Lower leg skin (tissue), 4 donors: ENCODE measurements at regions not wholly inside any gene's neighbourhood (a gene's known extent, or its start where the extent isn't known, plus 50 kb on each side); places are given as distances from the start of the nearest gene placed in this dataset.
"Not testable (repeated sequence)": the region's sequence is repeated elsewhere in the genome, so short reads cannot be mapped to it uniquely, and the experiment has no call there.

Source experiments
- DNase-seq, 2 donors: peaks; one replicate each; pipeline ENCODE4 v3.0.0-alpha.2; 2019; ENCODE audit warnings: low spot score in 2 of 2
- H3K4me3 ChIP-seq: fragments of 200-600 bp; sonication (generic); 2 replicates; pipeline ENCODE4 v1.5.1; 2017; ENCODE audit warnings: mild to moderate bottlenecking, low read depth; ENCODE audit not compliant: poor library complexity, severe bottlenecking
- CTCF ChIP-seq, 3 donors: fragments of 450-650 bp; IDR thresholded peaks; one replicate each; pipeline ENCODE4 v1.5.1; 2016; ENCODE audit warnings: antibody characterized with exemption in 3 of 3, mild to moderate bottlenecking in 3 of 3, moderate library complexity in 2 of 3
- POLR2A ChIP-seq, 2 donors: fragments of 450-650 bp; IDR thresholded peaks; one replicate each; pipeline ENCODE4 v1.6.1; 2016 to 2017; ENCODE audit warnings: antibody characterized with exemption in 2 of 2, mild to moderate bottlenecking in 1 of 2, moderate library complexity in 1 of 2
- WGBS, 2 donors: methylation state at CpG; one replicate each; pipeline ENCODE4 v1.1.5; 2018; 5-methylcytosine and 5-hydroxymethylcytosine counted together
- intact Hi-C: fragments of 100-400 bp; cut with DNase I; formaldehyde crosslinking; loops from one replicate; pipeline ENCODE4 v1.15.0; 2023; ENCODE audit warnings: low total_unique reads

GRCh38 chr13:28607187-28607955, 51.6 kb upstream of the POMP start:
- intact Hi-C loops: no loop called here
- no peak for TF ChIP-seq CTCF (IDR thresholded peaks at IDR 0.05)
- no peak for TF ChIP-seq POLR2A (IDR thresholded peaks at IDR 0.05)
- no peak for DNase-seq
- 89 to 93% methylated on average over 8 of the region's 8 CpGs for WGBS, 2 donors
- no peak overlapping the region for H3K4me3 ChIP-seq

GRCh38 chr13:28606466-28606865, 52.5 kb upstream of the POMP start:
- 89 to 90% methylated on average over 5 of the region's 5 CpGs for WGBS, 2 donors
- intact Hi-C loops: no loop called here
- no peak for DNase-seq
- H3K4me3 ChIP-seq: no peak overlapping the region
- TF ChIP-seq POLR2A (IDR thresholded peaks at IDR 0.05): no peak
- TF ChIP-seq CTCF (IDR thresholded peaks at IDR 0.05): no peak

GRCh38 chr13:28605147-28605546, 53.8 kb upstream of the POMP start:
- 84 to 89% methylated on average over 3 of the region's 3 CpGs for WGBS, 2 donors
- H3K4me3 ChIP-seq, intact Hi-C loops, DNase-seq: not testable (repeated sequence)

- no peak for DNase-seq
- intact Hi-C loops: no loop called here
- TF ChIP-seq CTCF (IDR thresholded peaks at IDR 0.05) (no peak), POLR2A (IDR thresholded peaks at IDR 0.05) (no peak)
- WGBS, 2 donors: 74 to 76% methylated on average over 6 of the region's 6 CpGs
- no peak overlapping the region for H3K4me3 ChIP-seq
Observed at GRCh38 chr13:28603043-28603664, 55.8 kb upstream of the POMP start.

- WGBS, 2 donors: 94 to 95% methylated on average over 2 of the region's 2 CpGs
- no peak overlapping the region for H3K4me3 ChIP-seq
- intact Hi-C loops: no loop called here
- TF ChIP-seq CTCF (IDR thresholded peaks at IDR 0.05) (no peak), POLR2A (IDR thresholded peaks at IDR 0.05) (no peak)
- no peak for DNase-seq
Observed at GRCh38 chr13:28602580-28602979, 56.4 kb upstream of the POMP start.

GRCh38 chr13:28601581-28601980, 57.3 kb upstream of the POMP start:
- WGBS, 2 donors: 86 to 88% methylated on average over 3 of the region's 3 CpGs
- no peak for DNase-seq
- H3K4me3 ChIP-seq: no peak overlapping the region
- intact Hi-C loops: no loop called here
- TF ChIP-seq POLR2A (IDR thresholded peaks at IDR 0.05): no peak
- no peak for TF ChIP-seq CTCF (IDR thresholded peaks at IDR 0.05)
